ENCODE measurements at regions not wholly inside any gene's neighbourhood (a gene's known extent, or its start where the extent isn't known, plus 50 kb on each side); places are given as distances from the start of the nearest gene placed in this dataset.

DNA sequence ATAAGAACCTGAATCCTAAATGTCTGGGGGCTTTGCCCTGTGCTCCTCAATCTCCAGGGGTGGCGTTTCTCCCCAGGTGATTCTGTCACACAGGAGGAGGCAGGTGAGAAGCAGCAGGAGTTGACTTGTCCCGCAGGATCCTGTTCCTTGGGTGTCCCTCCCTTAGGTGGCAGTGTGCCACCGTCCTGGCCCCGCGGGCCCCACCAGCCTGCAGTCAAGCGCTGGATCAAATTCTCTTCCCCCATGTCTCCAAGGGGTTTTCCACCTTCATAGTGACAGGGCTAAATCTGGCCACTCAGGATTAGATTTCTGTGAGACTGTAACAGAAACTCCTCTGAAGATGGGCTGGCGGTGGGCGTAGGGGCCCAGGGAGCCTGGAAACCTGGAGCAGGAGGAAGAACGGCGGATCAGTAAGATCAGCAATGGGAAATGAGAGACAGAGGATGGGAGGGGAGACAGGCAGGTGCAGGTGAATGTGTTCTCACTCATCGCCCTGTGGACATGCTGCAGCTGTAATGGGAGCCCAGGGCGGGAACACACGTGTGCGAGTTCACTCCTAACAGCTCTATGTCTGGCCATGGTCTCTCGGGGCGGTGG, 329.2 kb upstream of the COBL start:
- DNase-seq (ENCODE audit: low read depth): no peak
- H3K4me3 ChIP-seq (replicated peaks; ENCODE audit: low read depth, low read length): no peak overlapping the region
- TF ChIP-seq, protein P1, sequence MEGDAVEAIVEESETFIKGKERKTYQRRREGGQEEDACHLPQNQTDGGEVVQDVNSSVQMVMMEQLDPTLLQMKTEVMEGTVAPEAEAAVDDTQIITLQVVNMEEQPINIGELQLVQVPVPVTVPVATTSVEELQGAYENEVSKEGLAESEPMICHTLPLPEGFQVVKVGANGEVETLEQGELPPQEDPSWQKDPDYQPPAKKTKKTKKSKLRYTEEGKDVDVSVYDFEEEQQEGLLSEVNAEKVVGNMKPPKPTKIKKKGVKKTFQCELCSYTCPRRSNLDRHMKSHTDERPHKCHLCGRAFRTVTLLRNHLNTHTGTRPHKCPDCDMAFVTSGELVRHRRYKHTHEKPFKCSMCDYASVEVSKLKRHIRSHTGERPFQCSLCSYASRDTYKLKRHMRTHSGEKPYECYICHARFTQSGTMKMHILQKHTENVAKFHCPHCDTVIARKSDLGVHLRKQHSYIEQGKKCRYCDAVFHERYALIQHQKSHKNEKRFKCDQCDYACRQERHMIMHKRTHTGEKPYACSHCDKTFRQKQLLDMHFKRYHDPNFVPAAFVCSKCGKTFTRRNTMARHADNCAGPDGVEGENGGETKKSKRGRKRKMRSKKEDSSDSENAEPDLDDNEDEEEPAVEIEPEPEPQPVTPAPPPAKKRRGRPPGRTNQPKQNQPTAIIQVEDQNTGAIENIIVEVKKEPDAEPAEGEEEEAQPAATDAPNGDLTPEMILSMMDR (IDR thresholded peaks at IDR 0.05; ENCODE audit: low read length, missing control alignments): no peak

DNA sequence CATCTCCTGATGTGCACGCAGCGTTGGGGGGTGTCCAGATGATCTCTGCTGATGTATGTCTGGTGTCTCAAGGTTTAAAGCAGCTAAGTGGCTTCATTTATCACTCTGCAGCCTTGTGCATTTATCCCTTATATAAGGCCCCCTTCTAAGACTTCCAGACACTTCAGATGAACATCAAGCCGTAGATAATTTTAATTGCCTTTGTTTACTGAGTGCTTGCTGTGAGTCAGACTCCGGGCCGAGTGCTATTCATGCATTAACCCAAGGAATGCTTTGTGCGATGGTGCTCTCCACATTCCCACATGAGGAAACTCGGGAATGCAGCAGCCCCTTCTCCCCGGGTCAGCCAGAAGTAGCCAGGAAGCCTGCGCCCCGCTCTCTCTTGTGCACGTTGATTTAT, 328.6 kb upstream of the COBL start:
- TF ChIP-seq, protein P1 (IDR thresholded peaks at IDR 0.05; ENCODE audit: low read length, missing control alignments): no peak
- no peak for DNase-seq (ENCODE audit: low read depth)
- no peak overlapping the region for H3K4me3 ChIP-seq (replicated peaks; ENCODE audit: low read depth, low read length)

DNA sequence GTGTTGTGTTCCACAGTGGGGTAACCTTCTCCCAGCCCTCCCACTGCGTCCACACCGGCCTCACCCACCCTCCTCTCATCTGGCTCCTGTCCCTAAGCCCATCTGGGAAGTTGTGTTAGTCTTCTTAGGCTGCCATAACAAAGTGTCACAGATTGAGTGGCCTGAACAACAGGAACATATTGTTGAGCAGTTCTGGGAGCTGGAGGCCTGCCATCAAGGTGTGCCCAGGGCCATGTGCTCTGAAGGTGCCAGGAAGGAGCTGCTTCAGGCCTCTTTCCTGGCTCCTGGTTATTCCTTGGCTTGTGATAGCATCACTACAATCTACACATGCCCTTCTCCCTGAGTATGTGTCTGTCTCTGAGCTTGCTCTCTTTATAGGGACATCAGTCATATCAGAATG, 327.6 kb upstream of the COBL start:
- H3K4me3 ChIP-seq (replicated peaks; ENCODE audit: low read depth, low read length): no peak overlapping the region
- TF ChIP-seq, protein P1 (IDR thresholded peaks at IDR 0.05; ENCODE audit: low read length, missing control alignments): no peak
- no peak for DNase-seq (ENCODE audit: low read depth)

DNA sequence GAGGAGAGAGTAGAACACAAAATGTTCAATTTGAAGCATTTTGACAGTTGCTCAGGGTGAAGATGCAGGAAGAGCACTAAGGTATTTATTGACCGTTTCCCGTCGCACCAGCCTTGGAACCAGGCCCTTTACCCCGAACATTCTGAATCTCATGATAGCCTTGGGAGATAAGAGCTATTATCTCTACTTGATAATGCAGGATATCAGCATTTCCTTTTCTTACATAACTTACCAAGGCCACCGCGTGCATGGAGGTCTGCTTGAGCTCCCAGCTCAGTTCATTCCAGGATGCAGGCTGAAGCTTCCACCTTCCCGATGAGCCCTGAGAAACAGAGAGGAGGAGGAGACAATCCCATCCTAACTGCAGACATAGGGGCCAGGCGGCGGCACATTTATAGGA, 324.2 kb upstream of the COBL start:
- TF ChIP-seq, protein P1 (IDR thresholded peaks at IDR 0.05; ENCODE audit: low read length, missing control alignments): no peak
- DNase-seq (ENCODE audit: low read depth): no peak

DNA sequence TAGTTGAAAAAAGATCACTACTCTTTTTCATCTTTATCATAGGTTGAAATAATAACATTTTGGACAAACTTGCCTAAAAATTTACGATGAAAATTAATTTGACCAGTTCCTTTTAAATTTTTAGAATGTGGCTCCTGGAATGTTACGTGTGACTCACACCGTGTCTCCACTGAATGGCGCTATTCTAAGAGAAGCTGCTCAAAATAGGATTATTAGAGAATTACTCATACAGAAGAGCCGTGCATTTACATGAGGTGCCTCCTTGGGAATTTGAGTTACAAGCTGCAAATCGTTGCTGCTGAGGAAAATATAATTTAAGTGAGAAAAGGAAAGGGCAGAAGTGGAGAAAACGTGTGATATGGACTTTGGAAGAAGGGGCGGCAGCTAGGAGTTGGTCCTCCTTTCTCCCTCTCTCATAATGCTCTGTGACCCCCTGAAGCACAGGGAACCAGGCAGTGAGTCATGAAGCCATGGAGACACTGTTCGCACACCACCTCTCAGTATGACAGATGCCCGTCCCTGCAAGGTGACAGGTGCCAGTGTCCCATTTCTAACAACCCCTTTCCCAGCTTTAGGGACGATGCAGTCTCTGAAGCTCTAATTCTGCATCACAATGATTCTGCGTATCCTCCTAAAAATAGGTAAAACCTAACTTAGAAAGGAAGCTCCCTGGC, 323.2 kb upstream of the COBL start:
- TF ChIP-seq, protein P1 (IDR thresholded peaks at IDR 0.05; ENCODE audit: low read length, missing control alignments): no peak
- no peak overlapping the region for H3K4me3 ChIP-seq (replicated peaks; ENCODE audit: low read depth, low read length)
- no peak for DNase-seq (ENCODE audit: low read depth)

More for the DNA sequence above, 324.2 kb upstream of the COBL start:
- H3K4me3 ChIP-seq (replicated peaks; ENCODE audit: low read depth, low read length): no peak overlapping the region

DNA sequence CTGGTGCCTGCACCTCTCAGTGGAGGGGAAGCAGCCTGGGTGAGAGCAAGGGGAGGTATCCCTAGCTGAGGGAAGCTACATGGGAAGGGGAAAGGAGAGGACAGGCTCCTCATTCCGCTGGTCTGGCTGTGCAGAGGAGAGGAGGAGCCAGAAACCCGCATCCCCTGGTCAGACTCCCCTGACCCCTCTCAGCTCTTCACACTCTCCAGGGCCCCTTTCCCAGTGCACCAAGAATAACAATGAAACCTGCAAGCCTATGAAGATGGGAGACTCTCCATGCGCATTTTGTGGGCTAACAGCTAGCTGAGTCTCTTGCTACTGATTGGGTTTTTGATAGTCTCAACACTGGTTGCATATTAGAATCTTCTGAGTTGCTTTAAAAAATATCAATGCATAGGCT, 319.9 kb upstream of the COBL start:
- TF ChIP-seq, protein P1 (IDR thresholded peaks at IDR 0.05; ENCODE audit: low read length, missing control alignments): no peak
- no peak for DNase-seq (ENCODE audit: low read depth)
- no peak overlapping the region for H3K4me3 ChIP-seq (replicated peaks; ENCODE audit: low read depth, low read length)

DNA sequence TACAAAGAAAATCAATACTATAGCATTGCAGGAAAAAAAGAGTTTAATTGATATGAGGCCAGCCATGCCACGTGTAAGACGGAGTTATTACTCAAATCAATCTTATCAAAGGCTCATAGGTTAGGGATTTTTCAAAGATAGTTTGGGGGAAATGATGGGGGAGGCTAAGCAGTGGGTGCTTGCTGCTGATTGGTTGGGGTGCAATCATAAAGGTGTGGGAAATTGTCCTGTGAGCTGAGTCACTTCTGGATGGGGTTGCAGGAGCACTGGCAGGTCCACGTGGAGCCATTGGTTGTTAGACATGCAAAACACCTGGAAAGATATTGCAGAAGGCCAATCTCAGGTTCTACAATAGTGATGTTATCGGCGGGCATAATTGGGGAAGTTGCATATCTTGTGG, 319.2 kb upstream of the COBL start:
- no peak for DNase-seq (ENCODE audit: low read depth)
- H3K4me3 ChIP-seq (replicated peaks; ENCODE audit: low read depth, low read length): no peak overlapping the region
- TF ChIP-seq, protein P1 (IDR thresholded peaks at IDR 0.05; ENCODE audit: low read length, missing control alignments): no peak
